Breast epithelium (tissue), 4 donors: ENCODE measurements at regions not wholly inside any gene's neighbourhood (a gene's known extent, or its start where the extent isn't known, plus 50 kb on each side); places are given as distances from the start of the nearest gene placed in this dataset.

Source experiments
- DNase-seq, 2 donors: peaks; one replicate each; pipeline ENCODE4 v3.0.0-alpha.2; 2019; ENCODE audit warnings: low spot score in 2 of 2
- H3K27ac ChIP-seq, 2 donors: fragments of 200-600 bp; sonication (generic) in 1 of 2; one replicate each; pipeline ENCODE4 v1.5.1; 2016 to 2019; ENCODE audit warnings: mild to moderate bottlenecking in 1 of 2
- H3K27me3 ChIP-seq, 2 donors: fragments of 200-600 bp; sonication (generic) in 1 of 2; one replicate each; pipeline versions ENCODE4 v1.5.1 to v1.6.0; 2017 to 2019; ENCODE audit warnings: control low read depth in 1 of 2, mild to moderate bottlenecking in 1 of 2
- H3K36me3 ChIP-seq: fragments of 200-600 bp; one replicate; pipeline ENCODE4 v1.5.1; 2019
- H3K4me1 ChIP-seq, 2 donors: fragments of 200-600 bp; sonication (generic); one replicate each; pipeline ENCODE4 v1.5.1; 2016 to 2019; ENCODE audit warnings: control low read depth in 1 of 2
- H3K4me3 ChIP-seq, 3 donors: fragments of 200-600 bp; sonication (generic); 1 replicate in 2 of 3; 2 replicates in 1 of 3; pipeline ENCODE4 v1.5.1; 2016 to 2019; ENCODE audit warnings: mild to moderate bottlenecking in 3 of 3, moderate library complexity in 2 of 3
- H3K9me3 ChIP-seq, 2 donors: fragments of 200-600 bp; sonication (generic) in 1 of 2; one replicate each; pipeline ENCODE4 v1.5.1; 2016 to 2019; ENCODE audit warnings: control low read depth in 1 of 2
- POLR2A ChIP-seq: fragments of 450-650 bp; IDR thresholded peaks from one replicate; pipeline ENCODE4 v1.6.1; 2016; ENCODE audit warnings: antibody characterized with exemption, mild to moderate bottlenecking, moderate library complexity
- POLR2AphosphoS5 ChIP-seq, 3 donors: sonication (generic); formaldehyde crosslinking; IDR thresholded peaks; one replicate each; pipeline ENCODE4 v1.6.1; 2017; ENCODE audit warnings: antibody characterized with exemption in 3 of 3
- intact Hi-C: fragments of 100-400 bp; cut with DNase I; formaldehyde crosslinking; loops from one replicate; pipeline ENCODE4 v1.15.1; 2023; ENCODE audit warnings: low total_unique reads
- TF ChIP-seq, protein P1 (sequence below), 3 donors: fragments of 450-650 bp; IDR thresholded peaks; one replicate each; pipeline ENCODE4 v1.5.1; 2016 to 2017; ENCODE audit warnings: antibody characterized with exemption in 3 of 3, mild to moderate bottlenecking in 3 of 3, moderate library complexity in 3 of 3

DNA sequence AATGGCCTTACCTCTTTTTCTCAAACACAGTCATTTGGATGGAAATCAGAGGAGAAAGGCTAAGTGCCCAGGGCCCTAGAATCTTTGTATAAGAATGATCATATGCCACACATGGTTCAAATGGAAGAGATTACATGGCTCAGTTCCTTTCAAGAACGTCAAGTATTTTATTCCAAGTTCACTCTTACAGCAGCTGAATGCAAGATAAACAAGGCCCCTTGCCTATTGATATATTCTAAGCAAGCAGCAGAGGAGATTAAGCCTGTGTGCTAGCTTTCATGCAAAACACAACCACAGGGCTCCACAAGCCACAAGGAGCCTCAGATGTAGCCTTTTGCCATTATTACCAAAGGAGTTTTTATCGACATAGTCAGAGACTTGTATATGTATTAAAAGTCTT is 55.3 kb upstream of the SLCO6A1 start:
- no peak for DNase-seq
- H3K36me3 ChIP-seq = no peaks in the 10 kb centered on the region
- H3K27me3 ChIP-seq = no peaks in the 10 kb centered on the region
- intact Hi-C loops = no loop called here
- H3K9me3 ChIP-seq = no peaks in the 10 kb centered on the region
- TF ChIP-seq POLR2AphosphoS5 (IDR thresholded peaks at IDR 0.05) = no peak
- H3K4me3 ChIP-seq = no peak overlapping the region
- H3K4me1 ChIP-seq = no peaks in the 10 kb centered on the region
- H3K27ac ChIP-seq = no peak overlapping the region

DNA sequence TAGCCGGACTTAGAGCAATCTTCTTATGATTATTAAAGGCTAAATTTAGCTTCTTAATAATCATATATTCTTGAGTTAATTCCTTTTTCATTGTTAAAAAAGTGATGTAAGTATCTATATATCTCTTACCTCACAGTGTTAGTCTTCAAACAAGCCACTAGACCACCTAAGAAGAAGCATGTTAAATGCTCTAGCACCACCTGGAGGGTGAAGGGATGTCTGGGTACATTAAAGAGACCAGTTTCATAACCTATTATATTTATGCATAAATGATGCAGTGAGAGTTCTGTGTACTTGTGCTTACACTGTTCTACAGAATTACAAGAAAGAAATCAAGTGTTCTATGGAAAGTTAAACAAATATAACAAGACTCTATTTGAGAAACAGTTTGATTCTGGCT is 55.9 kb upstream of the SLCO6A1 start:
- no peaks in the 10 kb centered on the region for H3K9me3 ChIP-seq
- TF ChIP-seq POLR2A = no peak
- no peaks in the 10 kb centered on the region for H3K4me1 ChIP-seq
- H3K27me3 ChIP-seq = no peaks in the 10 kb centered on the region
- intact Hi-C loops = no loop called here
- H3K27ac ChIP-seq = no peak overlapping the region
- DNase-seq = no peak
- no peaks in the 10 kb centered on the region for H3K36me3 ChIP-seq
- no peak overlapping the region for H3K4me3 ChIP-seq

DNA sequence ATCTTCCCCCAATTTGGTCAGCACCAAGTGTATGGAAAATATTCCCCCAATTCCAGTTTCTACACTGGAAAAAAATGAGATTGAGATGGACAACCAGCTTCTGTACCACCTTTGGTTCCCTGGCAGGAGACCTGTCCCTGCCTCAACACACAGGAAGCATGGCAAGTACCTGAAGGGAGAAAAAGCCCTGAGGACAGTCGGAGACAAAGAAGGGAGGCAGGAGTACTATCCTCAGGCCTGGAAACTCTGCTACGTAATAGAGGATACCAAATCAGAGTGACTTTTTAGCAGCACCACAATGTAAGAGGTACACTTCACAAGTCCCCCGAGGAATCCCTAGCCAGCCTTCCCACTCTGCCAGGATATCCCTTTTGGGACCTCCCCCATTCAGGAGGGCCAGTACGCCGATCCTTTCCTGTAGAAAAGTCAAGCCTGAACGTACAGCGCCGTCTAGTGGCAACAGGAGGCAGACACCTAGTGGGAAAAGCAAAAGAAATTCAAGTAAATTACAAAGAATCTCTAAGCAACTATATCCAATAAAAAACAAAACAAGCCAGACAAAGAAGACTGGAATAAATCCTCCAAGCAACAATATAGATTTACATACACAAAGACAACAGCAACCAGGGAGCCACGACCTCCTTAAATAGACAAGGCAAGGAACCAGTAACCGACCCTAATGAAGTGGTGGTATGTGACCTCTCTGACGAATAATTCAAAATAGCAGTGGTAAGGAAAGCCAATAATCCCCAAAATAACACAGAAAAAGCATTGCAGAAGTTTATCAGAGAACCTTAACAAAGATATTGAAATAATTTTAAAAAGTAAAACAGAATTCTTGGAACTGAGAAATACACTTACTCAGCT is 63.3 kb upstream of the SLCO6A1 start:
- intact Hi-C loops = no loop called here
- H3K27me3 ChIP-seq = no peaks in the 10 kb centered on the region
- no peak for TF ChIP-seq POLR2AphosphoS5 (IDR thresholded peaks at IDR 0.05)
- TF ChIP-seq, protein P1, sequence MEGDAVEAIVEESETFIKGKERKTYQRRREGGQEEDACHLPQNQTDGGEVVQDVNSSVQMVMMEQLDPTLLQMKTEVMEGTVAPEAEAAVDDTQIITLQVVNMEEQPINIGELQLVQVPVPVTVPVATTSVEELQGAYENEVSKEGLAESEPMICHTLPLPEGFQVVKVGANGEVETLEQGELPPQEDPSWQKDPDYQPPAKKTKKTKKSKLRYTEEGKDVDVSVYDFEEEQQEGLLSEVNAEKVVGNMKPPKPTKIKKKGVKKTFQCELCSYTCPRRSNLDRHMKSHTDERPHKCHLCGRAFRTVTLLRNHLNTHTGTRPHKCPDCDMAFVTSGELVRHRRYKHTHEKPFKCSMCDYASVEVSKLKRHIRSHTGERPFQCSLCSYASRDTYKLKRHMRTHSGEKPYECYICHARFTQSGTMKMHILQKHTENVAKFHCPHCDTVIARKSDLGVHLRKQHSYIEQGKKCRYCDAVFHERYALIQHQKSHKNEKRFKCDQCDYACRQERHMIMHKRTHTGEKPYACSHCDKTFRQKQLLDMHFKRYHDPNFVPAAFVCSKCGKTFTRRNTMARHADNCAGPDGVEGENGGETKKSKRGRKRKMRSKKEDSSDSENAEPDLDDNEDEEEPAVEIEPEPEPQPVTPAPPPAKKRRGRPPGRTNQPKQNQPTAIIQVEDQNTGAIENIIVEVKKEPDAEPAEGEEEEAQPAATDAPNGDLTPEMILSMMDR (IDR thresholded peaks at IDR 0.05) = peak in 1 of 3 donors; percentile 24
- peaks cover 2 to 22% of the 10 kb centered on the region in 2 donors for H3K9me3 ChIP-seq
- no peaks in the 10 kb centered on the region for H3K36me3 ChIP-seq
- DNase-seq = no peak
- H3K27ac ChIP-seq = no peak overlapping the region
- no peaks in the 10 kb centered on the region for H3K4me1 ChIP-seq
- H3K4me3 ChIP-seq = no peak overlapping the region

DNA sequence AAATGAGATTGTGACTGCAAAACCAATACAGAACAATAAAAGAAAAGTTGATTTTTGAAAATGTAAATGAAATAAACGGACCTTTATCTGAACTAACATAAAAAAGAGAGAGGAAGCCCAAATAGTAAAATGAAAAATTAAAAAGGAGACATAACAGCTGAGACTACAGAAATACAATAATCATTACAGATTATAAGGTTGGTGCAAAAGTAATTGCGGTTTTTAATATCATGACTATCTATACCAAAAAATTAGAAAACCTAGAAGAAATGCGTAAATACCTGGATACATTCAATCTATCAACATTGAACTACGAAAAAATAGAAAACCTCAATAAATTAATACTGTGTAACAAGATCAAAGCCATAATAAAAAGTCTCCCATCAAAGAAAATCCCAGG is 71.9 kb upstream of the SLCO6A1 start:
- peaks cover 0 to 3% of the 10 kb centered on the region in 2 donors for H3K9me3 ChIP-seq
- intact Hi-C loops = no loop called here
- TF ChIP-seq POLR2A (no peak), POLR2AphosphoS5 (IDR thresholded peaks at IDR 0.05) (no peak)
- TF ChIP-seq, protein P1 (IDR thresholded peaks at IDR 0.05) = no peak

DNA sequence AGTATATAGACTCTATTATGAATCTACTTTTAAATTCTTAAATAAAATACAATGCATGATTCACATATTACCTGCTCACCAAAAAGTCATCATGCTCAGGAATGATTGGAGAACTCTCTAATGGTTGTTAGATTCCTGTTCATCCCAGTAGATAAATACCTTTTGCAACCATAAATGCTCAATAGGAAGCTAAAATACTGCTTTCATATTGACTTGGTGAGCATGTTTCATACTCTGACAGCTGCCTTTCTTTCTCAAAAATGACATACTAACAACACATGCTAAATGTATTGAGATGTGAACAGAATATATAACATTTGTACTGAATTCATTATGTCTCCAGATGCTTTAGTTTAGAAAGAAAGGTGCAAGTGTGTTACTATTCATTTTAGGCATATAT is 79.6 kb upstream of the SLCO6A1 start:
- Histone ChIP-seq H3K27ac (no peak overlapping the region), H3K27me3 (no peaks in the 10 kb centered on the region), H3K36me3 (no peaks in the 10 kb centered on the region), H3K4me3 (no peak overlapping the region), H3K4me1 (no peaks in the 10 kb centered on the region), H3K9me3 (no peaks in the 10 kb centered on the region)
- no peak for DNase-seq
- TF ChIP-seq POLR2A (no peak), POLR2AphosphoS5 (IDR thresholded peaks at IDR 0.05) (no peak)
- TF ChIP-seq, protein P1 (IDR thresholded peaks at IDR 0.05) = no peak
- intact Hi-C loops = no loop called here

More for the DNA sequence above, 71.9 kb upstream of the SLCO6A1 start:
- H3K36me3 ChIP-seq = no peaks in the 10 kb centered on the region
- no peak overlapping the region for H3K4me3 ChIP-seq
- H3K4me1 ChIP-seq = no peaks in the 10 kb centered on the region
- no peak for DNase-seq
- H3K27ac ChIP-seq = no peak overlapping the region
- H3K27me3 ChIP-seq = no peaks in the 10 kb centered on the region

DNA sequence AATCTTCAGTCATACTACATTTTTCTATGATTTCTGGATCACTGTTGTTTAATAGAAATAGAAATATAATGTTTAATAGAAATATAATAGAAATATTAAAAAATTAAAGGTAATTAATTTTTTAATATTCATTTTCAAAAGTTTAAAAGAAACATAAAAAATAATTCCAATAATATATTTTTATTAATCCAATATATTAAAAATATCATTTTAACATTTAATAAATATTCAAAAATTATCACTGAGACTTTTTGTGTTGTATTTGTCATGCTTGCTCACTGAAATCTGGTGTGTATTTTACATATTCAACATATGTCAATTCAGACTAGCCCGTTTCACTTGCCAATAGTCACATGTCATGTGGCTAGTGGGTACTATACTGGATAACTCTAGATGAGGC is 80.6 kb upstream of the SLCO6A1 start:
- Histone ChIP-seq H3K9me3 (no peaks in the 10 kb centered on the region), H3K27ac (no peak overlapping the region), H3K4me1 (no peaks in the 10 kb centered on the region), H3K27me3 (no peaks in the 10 kb centered on the region), H3K4me3 (no peak overlapping the region), H3K36me3 (no peaks in the 10 kb centered on the region)
- TF ChIP-seq POLR2A (no peak), POLR2AphosphoS5 (IDR thresholded peaks at IDR 0.05) (no peak)
- TF ChIP-seq, protein P1 (IDR thresholded peaks at IDR 0.05) = no peak
- intact Hi-C loops = no loop called here
- DNase-seq = no peak
